Common myeloid progenitor, CD34-positive (primary cell): ENCODE measurements at regions not wholly inside any gene's neighbourhood (a gene's known extent, or its start where the extent isn't known, plus 50 kb on each side); places are given as distances from the start of the nearest gene placed in this dataset.

Source experiments
- CTCF ChIA-PET: fragments of 350-600 bp; sonication (Branson Sonifier 250); formaldehyde crosslinking; loops from one replicate; lab custom pipeline; 2021; ENCODE audit warnings: antibody characterized with exemption; lab: Charles Lee
- POLR2A ChIA-PET: fragments of 350-600 bp; sonication (Branson Sonifier 250); formaldehyde crosslinking; loops from one replicate; lab custom pipeline; 2021; ENCODE audit warnings: antibody characterized with exemption; lab: Charles Lee
- DNase-seq, 3 donors: peaks; one replicate each; pipeline versions ENCODE4 v3.0.0 to v3.0.0-alpha.2; 2013
- H3K27ac ChIP-seq, 2 experiments: 1 replicate in 1 of 2; 2 replicates in 1 of 2; pipeline ENCODE4 v1.7.0; 2013; ENCODE audit warnings: inconsistent platforms in 2 of 2, low read length in 2 of 2, mild to moderate bottlenecking in 2 of 2, low read depth in 1 of 2, moderate library complexity in 1 of 2; ENCODE audit not compliant: severe bottlenecking in 2 of 2, insufficient read depth in 1 of 2, poor library complexity in 1 of 2
- H3K27me3 ChIP-seq, 5 experiments: replicated peaks in 2 of 5; 1 replicate in 3 of 5; 2 replicates in 2 of 5; pipeline versions ENCODE4 v1.6.1 to v1.7.0; 2013; ENCODE audit warnings: low read length in 4 of 5, mild to moderate bottlenecking in 2 of 5, moderate library complexity in 2 of 5, inconsistent platforms in 1 of 5; ENCODE audit not compliant: insufficient read depth in 5 of 5, control insufficient read depth in 4 of 5
- H3K36me3 ChIP-seq, 4 experiments: 1 replicate in 2 of 4; 2 replicates in 2 of 4; pipeline versions ENCODE4 v1.6.1 to v1.7.0; 2013; ENCODE audit warnings: low read length in 3 of 4, control low read depth in 1 of 4, mild to moderate bottlenecking in 1 of 4; ENCODE audit not compliant: control insufficient read depth in 4 of 4, insufficient read depth in 4 of 4
- H3K4me1 ChIP-seq, 4 experiments: 1 replicate in 3 of 4; 2 replicates in 1 of 4; pipeline versions ENCODE4 v1.6.1 to v1.7.1; 2013; ENCODE audit warnings: low read length in 3 of 4, mild to moderate bottlenecking in 3 of 4, control low read depth in 1 of 4, inconsistent platforms in 1 of 4, moderate library complexity in 1 of 4; ENCODE audit not compliant: control insufficient read depth in 4 of 4, insufficient read depth in 4 of 4; ENCODE audit errors: control extremely low read depth in 1 of 4
- H3K4me3 ChIP-seq, 7 experiments: 1 replicate in 4 of 7; 2 replicates in 3 of 7; pipeline versions ENCODE4 v1.5.1 to v1.7.0; 2013; ENCODE audit warnings: mild to moderate bottlenecking in 7 of 7, low read length in 6 of 7, moderate library complexity in 6 of 7, inconsistent platforms in 2 of 7, low read depth in 2 of 7, control low read depth in 1 of 7; ENCODE audit not compliant: insufficient read depth in 4 of 7, control insufficient read depth in 1 of 7; ENCODE audit errors: extremely low read depth in 1 of 7
- H3K9me3 ChIP-seq, 5 experiments: 1 replicate in 4 of 5; 2 replicates in 1 of 5; pipeline versions ENCODE4 v1.6.1 to v1.7.1; 2013; ENCODE audit warnings: low read length in 4 of 5, mild to moderate bottlenecking in 2 of 5, inconsistent platforms in 1 of 5, low read depth in 1 of 5, moderate library complexity in 1 of 5; ENCODE audit not compliant: control insufficient read depth in 4 of 5, insufficient read depth in 2 of 5; ENCODE audit errors: control extremely low read depth in 1 of 5
- WGBS: methylation state at CpG from one replicate; pipeline ENCODE4 v1.1.5; 2013; ENCODE audit not compliant: insufficient coverage; 5-methylcytosine and 5-hydroxymethylcytosine counted together

GRCh38 chr10:59060852-59061251, 115.6 kb upstream of the PHYHIPL start:
- no CpG with 5 or more reads among the region's 1 CpG for WGBS
- CTCF ChIA-PET: no interaction called here

GRCh38 chr10:59063491-59063890, 113.0 kb upstream of the PHYHIPL start:
- Histone ChIP-seq H3K27me3 (no peaks in the 10 kb centered on the region), H3K36me3 (no peaks in the 10 kb centered on the region), H3K4me1 (no peaks in the 10 kb centered on the region), H3K9me3 (no peaks in the 10 kb centered on the region), H3K4me3 (no peak overlapping the region), H3K27ac (no peak overlapping the region)
- WGBS: no CpG with 5 or more reads among the region's 1 CpG
- POLR2A ChIA-PET: no interaction called here
- no peak for DNase-seq
- CTCF ChIA-PET: no interaction called here

More at GRCh38 chr10:59060852-59061251, 115.6 kb upstream of the PHYHIPL start:
- no peaks in the 10 kb centered on the region for H3K36me3 ChIP-seq
- no peak overlapping the region for H3K27ac ChIP-seq
- H3K4me1 ChIP-seq: no peaks in the 10 kb centered on the region
- no peak overlapping the region for H3K4me3 ChIP-seq
- POLR2A ChIA-PET: no interaction called here
- H3K27me3 ChIP-seq: peaks cover 0 to 2% (median 0%) of the 10 kb centered on the region in 5 experiments
- no peak for DNase-seq
- no peaks in the 10 kb centered on the region for H3K9me3 ChIP-seq

DNA sequence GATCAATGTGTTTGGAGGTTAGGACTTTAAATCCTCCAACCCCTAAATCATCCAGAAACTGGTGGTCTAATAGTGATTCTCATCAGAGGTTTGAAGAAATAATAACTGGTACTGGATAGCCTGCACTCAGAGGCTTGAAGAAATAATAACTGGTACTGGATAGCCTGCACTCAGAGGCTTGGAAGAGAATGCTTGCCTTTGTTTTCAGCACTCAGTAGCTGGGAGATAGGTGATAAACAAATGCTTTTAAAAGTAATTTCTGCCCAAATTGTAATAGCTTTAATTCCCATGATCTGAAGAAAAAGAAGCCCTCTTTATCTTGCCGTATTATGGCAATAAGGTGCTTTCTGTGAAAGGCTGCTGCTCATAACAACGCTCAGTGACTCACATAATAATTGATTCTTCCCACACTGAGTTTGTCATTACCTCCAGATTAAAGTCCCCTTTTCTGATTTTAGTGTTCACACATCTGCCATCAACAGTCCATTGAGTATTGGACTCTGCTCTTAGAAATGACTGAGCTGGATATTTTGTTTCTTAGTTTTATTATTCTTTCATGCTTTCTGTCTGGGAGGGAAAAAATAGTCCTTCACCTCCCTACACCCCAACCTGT, 112.3 kb upstream of the PHYHIPL start:
- no peaks in the 10 kb centered on the region for H3K36me3 ChIP-seq
- ChIA-PET POLR2A (interaction anchor here (0.8 kb wide), 1 partner anchor 40 kb away, joined by 3 read pairs; no protein-coding TSS in a partner anchor), CTCF (interaction anchor here (1.4 kb wide), 1 partner anchor 28 kb away, joined by 3 read pairs; no protein-coding TSS in a partner anchor)
- H3K9me3 ChIP-seq: no peaks in the 10 kb centered on the region
- no peaks in the 10 kb centered on the region for H3K27me3 ChIP-seq
- H3K4me1 ChIP-seq: no peaks in the 10 kb centered on the region
- no peak for DNase-seq
- no peak overlapping the region for H3K27ac ChIP-seq
- 100% methylated on average over 1 of the region's 2 CpGs for WGBS
- H3K4me3 ChIP-seq: no peak overlapping the region

- no peak overlapping the region for H3K4me3 ChIP-seq
- no peaks in the 10 kb centered on the region for H3K4me1 ChIP-seq
- CTCF ChIA-PET: interaction anchor here (1.4 kb wide), 1 partner anchor 29 kb away, joined by 3 read pairs; no protein-coding TSS in a partner anchor
- no peaks in the 10 kb centered on the region for H3K27me3 ChIP-seq
- POLR2A ChIA-PET: interaction anchor here (0.8 kb wide), 1 partner anchor 41 kb away, joined by 3 read pairs; no protein-coding TSS in a partner anchor
- no peak overlapping the region for H3K27ac ChIP-seq
- H3K9me3 ChIP-seq: no peaks in the 10 kb centered on the region
- 92% methylated on average over 4 of the region's 6 CpGs for WGBS
- H3K36me3 ChIP-seq: no peaks in the 10 kb centered on the region
- DNase-seq: no peak
These were observed 111.5 kb upstream of the PHYHIPL start for GRCh38 chr10:59064759-59065539.

GRCh38 chr10:59068581-59069191, 107.8 kb upstream of the PHYHIPL start:
- Histone ChIP-seq H3K9me3 (no peaks in the 10 kb centered on the region), H3K36me3 (no peaks in the 10 kb centered on the region), H3K4me3 (no peak overlapping the region), H3K27ac (no peak overlapping the region), H3K4me1 (no peaks in the 10 kb centered on the region), H3K27me3 (no peaks in the 10 kb centered on the region)
- CTCF ChIA-PET: no interaction called here
- no peak for DNase-seq
- POLR2A ChIA-PET: no interaction called here
- 74% methylated on average over 5 of the region's 5 CpGs for WGBS

- Histone ChIP-seq H3K9me3 (no peaks in the 10 kb centered on the region), H3K4me1 (no peaks in the 10 kb centered on the region), H3K36me3 (no peaks in the 10 kb centered on the region), H3K27ac (no peak overlapping the region), H3K4me3 (no peak overlapping the region), H3K27me3 (no peaks in the 10 kb centered on the region)
- CTCF ChIA-PET: no interaction called here
- no peak for DNase-seq
- WGBS: no CpG with 5 or more reads among the region's 1 CpG
- POLR2A ChIA-PET: no interaction called here
These were observed 104.4 kb upstream of the PHYHIPL start for GRCh38 chr10:59072038-59072437.
